Fibroblast of lung (primary cell): ENCODE measurements at regions not wholly inside any gene's neighbourhood (a gene's known extent, or its start where the extent isn't known, plus 50 kb on each side); places are given as distances from the start of the nearest gene placed in this dataset.

ENCODE experiments used
- DNase-seq, 2 donors: peaks; one replicate each; pipeline versions ENCODE4 v3.0.0 to v3.0.0-alpha.2; 2010; ENCODE audit warnings: low read depth in 2 of 2
- H2AFZ ChIP-seq: 2 replicates; pipeline ENCODE4 v1.5.1; 2012; ENCODE audit warnings: low read length, control low read depth, inconsistent platforms
- H3K27ac ChIP-seq: 2 replicates; pipeline ENCODE4 v1.5.1; 2011; ENCODE audit warnings: low read length, control low read depth; ENCODE audit not compliant: insufficient read depth
- H3K27me3 ChIP-seq: 2 replicates; pipeline ENCODE4 v1.5.1; 2011; ENCODE audit warnings: mild to moderate bottlenecking, low read length; ENCODE audit not compliant: control insufficient read depth, insufficient read depth
- H3K36me3 ChIP-seq: 2 replicates; pipeline ENCODE4 v1.5.1; 2011; ENCODE audit warnings: low read length; ENCODE audit not compliant: control insufficient read depth, insufficient read depth
- H3K4me1 ChIP-seq: 2 replicates; pipeline ENCODE4 v1.5.1; 2011; ENCODE audit warnings: low read length; ENCODE audit not compliant: control insufficient read depth, insufficient read depth; ENCODE audit errors: extremely low read depth
- H3K4me2 ChIP-seq: 2 replicates; pipeline ENCODE4 v1.5.1; 2011; ENCODE audit warnings: low read length, control low read depth; ENCODE audit not compliant: insufficient read depth; ENCODE audit errors: extremely low read depth
- H3K4me3 ChIP-seq, 4 experiments: fragments of 200-600 bp in 1 of 4; sonication (generic) in 1 of 4; replicated peaks in 1 of 4; 2 replicates each; pipeline ENCODE4 v1.5.1; 2011 to 2016; ENCODE audit warnings: low read length in 4 of 4, low read depth in 3 of 4, mild to moderate bottlenecking in 3 of 4, control low read depth in 2 of 4, inconsistent platforms in 1 of 4, mixed read lengths in 1 of 4; ENCODE audit not compliant: insufficient read depth in 1 of 4; ENCODE audit errors: control extremely low read depth in 1 of 4
- H3K79me2 ChIP-seq: 2 replicates; pipeline ENCODE4 v1.5.1; 2012; ENCODE audit warnings: mild to moderate bottlenecking, low read length, inconsistent platforms; ENCODE audit not compliant: control insufficient read depth, insufficient read depth
- H3K9ac ChIP-seq: 2 replicates; pipeline ENCODE4 v1.5.1; 2011; ENCODE audit warnings: mild to moderate bottlenecking, low read length, control low read depth; ENCODE audit not compliant: insufficient read depth
- H3K9me3 ChIP-seq: 2 replicates; pipeline ENCODE4 v1.5.1; 2012; ENCODE audit warnings: low read depth, low read length; ENCODE audit not compliant: control insufficient read depth, insufficient read depth
- H4K20me1 ChIP-seq: 2 replicates; pipeline ENCODE4 v1.5.1; 2011; ENCODE audit warnings: low read length; ENCODE audit not compliant: control insufficient read depth, insufficient read depth; ENCODE audit errors: extremely low read depth
- EZH2 ChIP-seq: IDR thresholded peaks from 2 replicates; pipeline ENCODE4 v1.5.1; 2012; ENCODE audit warnings: low read length, control low read depth, mild to moderate bottlenecking; ENCODE audit errors: missing control alignments
- TF ChIP-seq, protein P1 (sequence below), 2 donors: IDR thresholded peaks in 1 of 2; conservative IDR thresholded peaks in 1 of 2; 1 replicate in 1 of 2; 2 replicates in 1 of 2; pipeline ENCODE4 v1.5.1; 2011 to 2012; ENCODE audit warnings: low read length in 2 of 2, control low read depth in 1 of 2, inconsistent platforms in 1 of 2, low read depth in 1 of 2, mild to moderate bottlenecking in 1 of 2

DNA sequence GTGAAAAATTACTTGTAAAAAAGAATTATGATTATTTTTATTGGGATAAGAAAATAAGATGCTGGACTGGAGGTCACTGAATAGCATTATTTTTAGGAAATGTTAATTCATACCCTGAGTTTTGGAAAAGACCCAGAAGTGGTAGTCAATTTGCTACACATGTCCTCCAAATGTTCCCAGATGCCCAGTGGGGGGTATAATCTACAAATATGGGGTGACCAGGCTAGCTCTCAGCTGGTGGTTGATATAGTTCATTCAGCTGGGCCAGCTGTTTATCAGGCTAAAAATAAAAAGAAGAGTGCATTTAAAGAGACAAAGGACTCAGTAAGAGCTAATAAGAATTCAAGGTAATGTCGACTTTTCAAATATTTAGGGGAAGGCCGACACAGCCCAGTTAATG, 402.0 kb upstream of the GOLIM4 start:
- no peak overlapping the region for H2AFZ ChIP-seq
- no peaks in the 10 kb centered on the region for H3K79me2 ChIP-seq
- TF ChIP-seq, protein P1, sequence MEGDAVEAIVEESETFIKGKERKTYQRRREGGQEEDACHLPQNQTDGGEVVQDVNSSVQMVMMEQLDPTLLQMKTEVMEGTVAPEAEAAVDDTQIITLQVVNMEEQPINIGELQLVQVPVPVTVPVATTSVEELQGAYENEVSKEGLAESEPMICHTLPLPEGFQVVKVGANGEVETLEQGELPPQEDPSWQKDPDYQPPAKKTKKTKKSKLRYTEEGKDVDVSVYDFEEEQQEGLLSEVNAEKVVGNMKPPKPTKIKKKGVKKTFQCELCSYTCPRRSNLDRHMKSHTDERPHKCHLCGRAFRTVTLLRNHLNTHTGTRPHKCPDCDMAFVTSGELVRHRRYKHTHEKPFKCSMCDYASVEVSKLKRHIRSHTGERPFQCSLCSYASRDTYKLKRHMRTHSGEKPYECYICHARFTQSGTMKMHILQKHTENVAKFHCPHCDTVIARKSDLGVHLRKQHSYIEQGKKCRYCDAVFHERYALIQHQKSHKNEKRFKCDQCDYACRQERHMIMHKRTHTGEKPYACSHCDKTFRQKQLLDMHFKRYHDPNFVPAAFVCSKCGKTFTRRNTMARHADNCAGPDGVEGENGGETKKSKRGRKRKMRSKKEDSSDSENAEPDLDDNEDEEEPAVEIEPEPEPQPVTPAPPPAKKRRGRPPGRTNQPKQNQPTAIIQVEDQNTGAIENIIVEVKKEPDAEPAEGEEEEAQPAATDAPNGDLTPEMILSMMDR (conservative IDR thresholded peaks at IDR 0.05 in 1 of 2, IDR thresholded peaks at IDR 0.05 in 1 of 2; ENCODE audit: low read depth in 1 of 2, low read length in 2 of 2): no peak
- TF ChIP-seq EZH2: no peak
- H3K4me3 ChIP-seq: no peak overlapping the region
- no peaks in the 10 kb centered on the region for H3K36me3 ChIP-seq
- H3K27ac ChIP-seq: no peak overlapping the region
- DNase-seq: no peak
- H3K4me2 ChIP-seq: no peak overlapping the region
- no peaks in the 10 kb centered on the region for H4K20me1 ChIP-seq
- no peak overlapping the region for H3K9ac ChIP-seq
- no peaks in the 10 kb centered on the region for H3K9me3 ChIP-seq
- no peaks in the 10 kb centered on the region for H3K27me3 ChIP-seq
- no peaks in the 10 kb centered on the region for H3K4me1 ChIP-seq

DNA sequence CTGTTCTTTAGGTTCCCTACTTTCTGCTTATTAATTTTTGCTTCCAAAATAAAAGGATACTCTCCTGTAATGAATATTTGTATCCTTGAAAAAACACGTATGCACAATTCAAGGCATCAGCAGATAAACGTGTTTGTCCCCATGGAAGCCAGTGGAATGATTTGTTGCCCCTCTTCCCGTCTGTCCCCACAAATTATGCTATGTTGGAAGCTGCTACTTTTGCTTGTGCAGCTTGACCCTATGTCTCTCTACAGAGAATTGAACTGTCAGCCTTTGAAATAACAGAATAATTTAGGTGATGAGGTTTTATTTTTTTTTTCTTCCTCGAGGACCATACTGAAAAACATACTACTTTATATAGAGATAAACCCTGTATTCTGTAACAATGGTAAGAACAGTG, 401.5 kb upstream of the GOLIM4 start:
- H4K20me1 ChIP-seq: no peaks in the 10 kb centered on the region
- TF ChIP-seq, protein P1 (conservative IDR thresholded peaks at IDR 0.05 in 1 of 2, IDR thresholded peaks at IDR 0.05 in 1 of 2; ENCODE audit: low read depth in 1 of 2, low read length in 2 of 2): no peak
- no peak for TF ChIP-seq EZH2
- DNase-seq: no peak
- H3K9me3 ChIP-seq: no peaks in the 10 kb centered on the region
- no peak overlapping the region for H2AFZ ChIP-seq
- H3K4me1 ChIP-seq: no peaks in the 10 kb centered on the region
- H3K36me3 ChIP-seq: no peaks in the 10 kb centered on the region
- no peak overlapping the region for H3K27ac ChIP-seq
- no peak overlapping the region for H3K4me2 ChIP-seq
- H3K79me2 ChIP-seq: no peaks in the 10 kb centered on the region
- H3K9ac ChIP-seq: no peak overlapping the region
- H3K27me3 ChIP-seq: no peaks in the 10 kb centered on the region
- H3K4me3 ChIP-seq: no peak overlapping the region

DNA sequence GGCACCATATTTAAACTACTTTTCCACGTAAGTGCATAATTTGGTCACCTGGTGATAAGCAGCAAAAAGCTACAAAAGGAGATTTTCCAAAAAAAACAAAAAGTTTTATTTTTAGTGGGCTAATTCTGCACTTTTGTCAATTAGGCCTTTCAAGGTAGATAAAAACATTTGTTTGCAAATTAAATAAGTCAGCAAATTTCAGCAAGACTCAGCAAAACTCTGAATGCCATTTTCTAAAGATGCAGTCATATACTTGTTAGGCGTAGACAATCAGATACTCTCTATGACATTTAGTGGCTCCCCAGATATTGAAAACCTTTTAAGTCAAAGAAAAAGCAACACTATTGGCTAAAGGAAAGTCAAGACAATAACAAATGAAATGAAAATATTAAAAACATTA, 400.2 kb upstream of the GOLIM4 start:
- Histone ChIP-seq H3K27me3 (no peaks in the 10 kb centered on the region), H3K4me1 (no peaks in the 10 kb centered on the region), H3K4me3 (no peak overlapping the region), H3K27ac (no peak overlapping the region), H3K9me3 (no peaks in the 10 kb centered on the region), H4K20me1 (no peaks in the 10 kb centered on the region), H3K9ac (no peak overlapping the region), H3K79me2 (no peaks in the 10 kb centered on the region), H3K36me3 (no peaks in the 10 kb centered on the region), H2AFZ (no peak overlapping the region), H3K4me2 (no peak overlapping the region)
- DNase-seq: no peak
- TF ChIP-seq, protein P1 (conservative IDR thresholded peaks at IDR 0.05 in 1 of 2, IDR thresholded peaks at IDR 0.05 in 1 of 2; ENCODE audit: low read depth in 1 of 2, low read length in 2 of 2): no peak
- TF ChIP-seq EZH2: no peak
